Ovary (tissue), 3 donors: ENCODE measurements at regions not wholly inside any gene's neighbourhood (a gene's known extent, or its start where the extent isn't known, plus 50 kb on each side); places are given as distances from the start of the nearest gene placed in this dataset.

Experiments
- EP300 ChIP-seq: sonication (generic); formaldehyde crosslinking; IDR thresholded peaks from one replicate; pipeline ENCODE4 v1.6.1; 2017; ENCODE audit warnings: antibody characterized with exemption
- TF ChIP-seq, protein P1 (sequence below), 3 donors: fragments of 450-650 bp in 2 of 3; fragments of 200-600 bp in 1 of 3; IDR thresholded peaks; one replicate each; pipeline versions ENCODE4 v1.5.1 to v1.8.0; 2016 to 2022; ENCODE audit warnings: antibody characterized with exemption in 3 of 3, mild to moderate bottlenecking in 1 of 3
- donor health status: DM: no; HTN: no; CAD: no.

DNA sequence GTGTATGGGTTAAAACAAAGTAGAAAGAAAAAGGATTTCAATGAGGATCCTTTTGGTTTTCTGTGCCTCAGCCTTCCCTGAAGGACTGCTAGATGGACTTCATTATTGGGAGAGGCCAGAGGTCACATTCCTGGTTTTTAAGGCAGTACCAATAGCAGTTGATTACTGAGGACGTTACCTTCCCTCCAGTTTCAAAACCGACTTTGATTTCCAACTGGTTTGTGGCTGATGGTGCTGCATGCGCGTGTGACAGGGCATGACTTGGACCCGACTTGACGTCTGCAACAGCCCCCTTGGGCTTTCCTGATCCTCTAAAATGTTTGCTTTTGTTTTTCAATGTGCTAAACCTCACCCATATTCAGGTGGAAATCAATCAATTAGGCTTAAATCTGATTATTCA is 314.3 kb upstream of the ARGLU1 start:
- no peak for TF ChIP-seq EP300
- TF ChIP-seq, protein P1, sequence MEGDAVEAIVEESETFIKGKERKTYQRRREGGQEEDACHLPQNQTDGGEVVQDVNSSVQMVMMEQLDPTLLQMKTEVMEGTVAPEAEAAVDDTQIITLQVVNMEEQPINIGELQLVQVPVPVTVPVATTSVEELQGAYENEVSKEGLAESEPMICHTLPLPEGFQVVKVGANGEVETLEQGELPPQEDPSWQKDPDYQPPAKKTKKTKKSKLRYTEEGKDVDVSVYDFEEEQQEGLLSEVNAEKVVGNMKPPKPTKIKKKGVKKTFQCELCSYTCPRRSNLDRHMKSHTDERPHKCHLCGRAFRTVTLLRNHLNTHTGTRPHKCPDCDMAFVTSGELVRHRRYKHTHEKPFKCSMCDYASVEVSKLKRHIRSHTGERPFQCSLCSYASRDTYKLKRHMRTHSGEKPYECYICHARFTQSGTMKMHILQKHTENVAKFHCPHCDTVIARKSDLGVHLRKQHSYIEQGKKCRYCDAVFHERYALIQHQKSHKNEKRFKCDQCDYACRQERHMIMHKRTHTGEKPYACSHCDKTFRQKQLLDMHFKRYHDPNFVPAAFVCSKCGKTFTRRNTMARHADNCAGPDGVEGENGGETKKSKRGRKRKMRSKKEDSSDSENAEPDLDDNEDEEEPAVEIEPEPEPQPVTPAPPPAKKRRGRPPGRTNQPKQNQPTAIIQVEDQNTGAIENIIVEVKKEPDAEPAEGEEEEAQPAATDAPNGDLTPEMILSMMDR (IDR thresholded peaks at IDR 0.05) = no peak
